CD14-positive monocyte (primary cell): ENCODE measurements at regions not wholly inside any gene's neighbourhood (a gene's known extent, or its start where the extent isn't known, plus 50 kb on each side); places are given as distances from the start of the nearest gene placed in this dataset.

Source experiments
- DNase-seq, 3 donors: peaks; one replicate each; pipeline ENCODE4 v3.0.0-alpha.2; 2011 to 2022
- H2AFZ ChIP-seq: 2 replicates; pipeline ENCODE4 v1.6.0; 2012; ENCODE audit warnings: mild to moderate bottlenecking, low read depth, low read length, inconsistent platforms; ENCODE audit not compliant: insufficient read depth, poor library complexity, severe bottlenecking
- H3K27ac ChIP-seq, 2 donors: 1 replicate in 1 of 2; 2 replicates in 1 of 2; pipeline ENCODE4 v1.5.1; 2012 to 2013; ENCODE audit warnings: low read length in 2 of 2, control low read depth in 1 of 2, inconsistent platforms in 1 of 2, low read depth in 1 of 2, mild to moderate bottlenecking in 1 of 2
- H3K27me3 ChIP-seq, 2 donors: one replicate each; pipeline versions ENCODE4 v1.6.0 to v1.6.1; 2011 to 2013; ENCODE audit warnings: low read length in 2 of 2; ENCODE audit not compliant: control insufficient read depth in 2 of 2, insufficient read depth in 2 of 2
- H3K36me3 ChIP-seq, 2 donors: replicated peaks in 1 of 2; 1 replicate in 1 of 2; 2 replicates in 1 of 2; pipeline versions ENCODE4 v1.5.1 to v1.6.1; 2012 to 2013; ENCODE audit warnings: low read length in 2 of 2, control low read depth in 1 of 2, inconsistent platforms in 1 of 2, mild to moderate bottlenecking in 1 of 2; ENCODE audit not compliant: insufficient read depth in 2 of 2, control insufficient read depth in 1 of 2
- H3K4me1 ChIP-seq, 2 donors: 1 replicate in 1 of 2; 2 replicates in 1 of 2; pipeline versions ENCODE4 v1.5.1 to v1.6.1; 2012 to 2013; ENCODE audit warnings: low read length in 2 of 2, control low read depth in 1 of 2, inconsistent platforms in 1 of 2, mild to moderate bottlenecking in 1 of 2, moderate library complexity in 1 of 2; ENCODE audit not compliant: insufficient read depth in 2 of 2, control insufficient read depth in 1 of 2
- H3K4me2 ChIP-seq: replicated peaks from 2 replicates; pipeline ENCODE3; 2012; ENCODE audit warnings: low read length, moderate library complexity, mild to moderate bottlenecking; ENCODE audit not compliant: poor library complexity, severe bottlenecking; ENCODE audit errors: extremely low read depth
- H3K4me3 ChIP-seq, 3 experiments: fragments of 200-600 bp in 1 of 3; sonication (generic) in 1 of 3; replicated peaks in 1 of 3; 1 replicate in 2 of 3; 2 replicates in 1 of 3; pipeline ENCODE4 v1.5.1; 2011 to 2013; ENCODE audit warnings: low read length in 3 of 3, mild to moderate bottlenecking in 3 of 3, control low read depth in 2 of 3, low read depth in 2 of 3, inconsistent platforms in 1 of 3, moderate library complexity in 1 of 3
- H3K79me2 ChIP-seq: 2 replicates; pipeline ENCODE4 v1.6.0; 2012; ENCODE audit warnings: mild to moderate bottlenecking, control low read depth, inconsistent platforms, low read length, moderate library complexity; ENCODE audit not compliant: insufficient read depth
- H3K9ac ChIP-seq: 2 replicates; pipeline ENCODE4 v1.6.0; 2017; ENCODE audit warnings: low read length, mild to moderate bottlenecking; ENCODE audit not compliant: insufficient read depth, poor library complexity, severe bottlenecking
- H3K9me3 ChIP-seq, 2 donors: replicated peaks in 1 of 2; 1 replicate in 1 of 2; 2 replicates in 1 of 2; pipeline versions ENCODE4 v1.5.1 to v1.6.1; 2012 to 2013; ENCODE audit warnings: low read length in 2 of 2, control low read depth in 1 of 2; ENCODE audit not compliant: control insufficient read depth in 1 of 2, insufficient read depth in 1 of 2
- H4K20me1 ChIP-seq: 2 replicates; pipeline ENCODE4 v1.6.0; 2012; ENCODE audit warnings: mild to moderate bottlenecking, low read length, control low read depth, moderate library complexity; ENCODE audit not compliant: insufficient read depth
- H3K27ac Mint-ChIP-seq, 7 donors: one replicate each; pipeline ENCODE4 v1.8.0; 2020; ENCODE audit warnings: mild to moderate bottlenecking in 7 of 7, mixed read lengths in 7 of 7, moderate library complexity in 6 of 7, inconsistent platforms in 2 of 7
- H3K27me3 Mint-ChIP-seq, 3 donors: one replicate each; pipeline ENCODE4 v1.8.0; 2021 to 2022; ENCODE audit warnings: low read depth in 3 of 3, mild to moderate bottlenecking in 3 of 3, mixed read lengths in 3 of 3, moderate library complexity in 3 of 3, inconsistent platforms in 1 of 3
- H3K36me3 Mint-ChIP-seq, 2 donors: one replicate each; pipeline ENCODE4 v1.8.0; 2020; ENCODE audit warnings: mixed read lengths in 2 of 2, inconsistent platforms in 1 of 2, mild to moderate bottlenecking in 1 of 2
- H3K4me1 Mint-ChIP-seq: one replicate; pipeline ENCODE4 v1.8.0; 2020; ENCODE audit warnings: mild to moderate bottlenecking, mixed read lengths
- H3K4me3 Mint-ChIP-seq, 2 donors: one replicate each; pipeline ENCODE4 v1.8.0; 2020; ENCODE audit warnings: mild to moderate bottlenecking in 2 of 2, mixed read lengths in 2 of 2, moderate library complexity in 1 of 2
- H3K9me3 Mint-ChIP-seq, 7 donors: one replicate each; pipeline ENCODE4 v1.8.0; 2020 to 2022; ENCODE audit warnings: mixed read lengths in 7 of 7, mild to moderate bottlenecking in 6 of 7, moderate library complexity in 6 of 7, inconsistent platforms in 2 of 7
- WGBS: methylation state at CpG from one replicate; pipeline ENCODE4 v1.1.5; 2013; ENCODE audit warnings: missing lambda C conversion rate; ENCODE audit not compliant: insufficient coverage; 5-methylcytosine and 5-hydroxymethylcytosine counted together
- intact Hi-C, 2 donors: fragments of 100-400 bp; cut with micrococcal nuclease; formaldehyde crosslinking; loops; one replicate each; pipeline versions ENCODE4 v1.15.0 to v1.15.1; 2023
- TF ChIP-seq, protein P1 (sequence below): fragments of 200-600 bp; IDR thresholded peaks from one replicate; pipeline ENCODE4 v1.8.0; 2022; ENCODE audit warnings: antibody characterized with exemption, mild to moderate bottlenecking

DNA sequence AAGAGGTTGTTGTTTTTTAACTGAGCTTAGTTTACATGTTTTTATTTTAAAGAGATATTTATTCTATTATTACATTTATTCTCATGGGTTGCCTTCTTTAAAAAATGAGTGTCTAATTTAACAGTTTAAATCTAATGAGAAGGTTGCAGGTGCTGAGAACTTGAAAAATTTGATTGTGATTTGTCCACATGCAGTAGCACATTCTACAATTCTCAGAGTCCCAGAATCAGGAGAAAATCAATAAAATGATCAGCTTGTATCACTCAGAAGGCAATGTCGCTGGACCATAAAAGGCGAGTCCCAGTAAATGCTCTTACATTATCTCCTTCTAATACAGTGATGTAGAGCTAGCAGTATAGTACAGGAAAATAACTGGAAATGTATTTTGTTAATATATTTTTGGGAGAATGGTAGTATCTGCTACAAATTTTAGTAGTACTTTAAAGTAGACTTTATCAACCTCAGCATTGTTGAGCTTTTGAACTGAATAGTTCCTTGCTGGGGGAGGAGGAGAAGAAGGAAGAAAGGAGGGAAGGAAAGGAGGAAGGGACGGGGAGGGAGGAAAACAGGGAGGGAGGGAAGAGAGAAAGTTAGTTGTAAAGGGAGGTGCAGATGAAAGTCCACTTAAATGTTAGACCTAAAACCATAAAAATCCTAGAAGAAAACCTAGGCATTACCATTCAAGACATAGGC, 458.0 kb downstream of the DOK5 start:
- no CpG with 5 or more reads among the region's 3 CpGs for WGBS
- no peak overlapping the region for H3K27ac Mint-ChIP-seq
- Histone ChIP-seq H3K27me3 (no peaks in the 10 kb centered on the region), H2AFZ (no peak overlapping the region), H3K9ac (no peak overlapping the region), H3K4me2 (no peak overlapping the region), H4K20me1 (no peaks in the 10 kb centered on the region), H3K27ac (no peak overlapping the region), H3K9me3 (peaks cover 3% of the 10 kb centered on the region in 2 donors), H3K4me1 (no peaks in the 10 kb centered on the region), H3K79me2 (no peaks in the 10 kb centered on the region), H3K36me3 (no peaks in the 10 kb centered on the region), H3K4me3 (no peak overlapping the region)
- H3K9me3 Mint-ChIP-seq, result peaks cover 2 to 13% (median 6%) of the 10 kb centered on the region in 7 donors
- TF ChIP-seq, protein P1, sequence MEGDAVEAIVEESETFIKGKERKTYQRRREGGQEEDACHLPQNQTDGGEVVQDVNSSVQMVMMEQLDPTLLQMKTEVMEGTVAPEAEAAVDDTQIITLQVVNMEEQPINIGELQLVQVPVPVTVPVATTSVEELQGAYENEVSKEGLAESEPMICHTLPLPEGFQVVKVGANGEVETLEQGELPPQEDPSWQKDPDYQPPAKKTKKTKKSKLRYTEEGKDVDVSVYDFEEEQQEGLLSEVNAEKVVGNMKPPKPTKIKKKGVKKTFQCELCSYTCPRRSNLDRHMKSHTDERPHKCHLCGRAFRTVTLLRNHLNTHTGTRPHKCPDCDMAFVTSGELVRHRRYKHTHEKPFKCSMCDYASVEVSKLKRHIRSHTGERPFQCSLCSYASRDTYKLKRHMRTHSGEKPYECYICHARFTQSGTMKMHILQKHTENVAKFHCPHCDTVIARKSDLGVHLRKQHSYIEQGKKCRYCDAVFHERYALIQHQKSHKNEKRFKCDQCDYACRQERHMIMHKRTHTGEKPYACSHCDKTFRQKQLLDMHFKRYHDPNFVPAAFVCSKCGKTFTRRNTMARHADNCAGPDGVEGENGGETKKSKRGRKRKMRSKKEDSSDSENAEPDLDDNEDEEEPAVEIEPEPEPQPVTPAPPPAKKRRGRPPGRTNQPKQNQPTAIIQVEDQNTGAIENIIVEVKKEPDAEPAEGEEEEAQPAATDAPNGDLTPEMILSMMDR, result no peak
- H3K4me1 Mint-ChIP-seq, result no peaks in the 10 kb centered on the region
- no peaks in the 10 kb centered on the region for H3K36me3 Mint-ChIP-seq
- no peaks in the 10 kb centered on the region for H3K27me3 Mint-ChIP-seq
- no peak overlapping the region for H3K4me3 Mint-ChIP-seq
- intact Hi-C loops, result no loop called here
- no peak for DNase-seq

DNA sequence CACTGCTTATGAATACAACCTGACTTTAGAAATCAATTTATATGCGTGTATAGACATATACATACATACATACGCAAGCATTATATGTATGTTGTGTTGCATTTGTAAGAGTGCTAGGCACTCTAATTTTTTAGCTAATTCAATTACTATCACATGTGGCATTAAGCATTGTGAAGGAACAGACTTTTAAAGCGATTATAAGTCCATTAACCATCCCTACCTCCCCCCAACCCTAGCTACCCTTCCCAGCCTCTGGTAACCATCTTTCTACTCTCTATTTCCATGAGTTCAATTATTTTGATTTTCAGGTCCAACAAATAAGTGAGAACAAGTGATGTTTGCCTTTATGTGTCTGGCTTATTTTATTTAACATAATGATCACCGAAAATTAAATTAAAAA, 453.8 kb downstream of the DOK5 start:
- Histone ChIP-seq H3K27me3 (no peaks in the 10 kb centered on the region), H3K27ac (no peak overlapping the region), H4K20me1 (no peaks in the 10 kb centered on the region), H3K4me2 (no peak overlapping the region), H3K9ac (no peak overlapping the region), H3K4me3 (no peak overlapping the region), H3K36me3 (no peaks in the 10 kb centered on the region), H3K79me2 (no peaks in the 10 kb centered on the region), H2AFZ (no peak overlapping the region), H3K4me1 (no peaks in the 10 kb centered on the region), H3K9me3 (peaks cover 3% of the 10 kb centered on the region in 2 donors)
- Mint-ChIP-seq H3K27ac (no peak overlapping the region), H3K4me1 (no peaks in the 10 kb centered on the region), H3K4me3 (no peak overlapping the region), H3K9me3 (peaks cover 3 to 17% (median 6%) of the 10 kb centered on the region in 7 donors), H3K27me3 (no peaks in the 10 kb centered on the region), H3K36me3 (no peaks in the 10 kb centered on the region)
- DNase-seq, result no peak
- TF ChIP-seq, protein P1, result no peak
- 100% methylated on average over 1 of the region's 4 CpGs for WGBS
- intact Hi-C loops, result no loop called here
